Muscle of leg (tissue), 3 donors: ENCODE measurements at regions not wholly inside any gene's neighbourhood (a gene's known extent, or its start where the extent isn't known, plus 50 kb on each side); places are given as distances from the start of the nearest gene placed in this dataset.
A peak's percentile ranks its signal among the peaks of the same experiment; 100 is the strongest.

ENCODE experiments used
- DNase-seq: peaks from one replicate; pipeline ENCODE4 v3.0.0; 2013
- H3K27ac ChIP-seq: one replicate; pipeline ENCODE4 v1.5.1; 2013; ENCODE audit warnings: mild to moderate bottlenecking, low read length, control low read depth
- H3K27me3 ChIP-seq: one replicate; pipeline ENCODE4 v1.6.1; 2013; ENCODE audit warnings: low read length; ENCODE audit not compliant: control insufficient read depth, insufficient read depth
- H3K36me3 ChIP-seq: one replicate; pipeline ENCODE4 v1.6.1; 2013; ENCODE audit warnings: low read length; ENCODE audit not compliant: control insufficient read depth, insufficient read depth
- H3K4me1 ChIP-seq: one replicate; pipeline ENCODE4 v1.6.1; 2013; ENCODE audit warnings: low read length; ENCODE audit not compliant: control insufficient read depth, insufficient read depth
- H3K4me3 ChIP-seq: one replicate; pipeline ENCODE4 v1.5.1; 2013; ENCODE audit warnings: low read length, control low read depth
- H3K9me3 ChIP-seq: replicated peaks from 2 replicates; pipeline ENCODE4 v1.6.1; 2013; ENCODE audit warnings: low read depth, low read length; ENCODE audit not compliant: control insufficient read depth
- WGBS: methylation state at CpG from one replicate; pipeline ENCODE4 v1.1.5; 2013; ENCODE audit warnings: missing lambda C conversion rate; ENCODE audit not compliant: insufficient coverage; 5-methylcytosine and 5-hydroxymethylcytosine counted together

DNA sequence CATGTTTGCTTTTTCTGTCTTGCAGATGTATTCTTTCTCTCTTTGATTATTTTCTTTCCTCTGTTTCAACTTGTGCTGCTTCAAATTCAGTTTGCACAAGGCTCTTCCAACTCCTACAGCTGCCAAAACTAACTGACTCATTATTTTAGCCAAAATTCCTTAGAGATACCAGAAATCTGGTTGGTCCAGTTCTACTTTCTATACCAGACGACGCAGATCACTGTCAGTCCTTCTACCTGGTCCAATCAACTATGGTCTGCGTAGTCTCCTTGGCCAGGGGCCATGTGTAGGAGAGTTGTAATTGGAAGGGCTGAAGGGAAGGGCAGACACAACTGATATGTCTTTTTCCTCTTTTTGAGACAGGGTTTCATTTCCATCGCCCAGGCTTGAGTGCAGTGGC lies 51.9 kb upstream of the JAK2 start:
- 71% methylated on average over 1 of the region's 4 CpGs for WGBS
- no peaks in the 10 kb centered on the region for H3K9me3 ChIP-seq
- H3K4me1 ChIP-seq = no peaks in the 10 kb centered on the region
- no peaks in the 10 kb centered on the region for H3K27me3 ChIP-seq
- H3K27ac ChIP-seq = no peak overlapping the region
- no peaks in the 10 kb centered on the region for H3K36me3 ChIP-seq
- no peak overlapping the region for H3K4me3 ChIP-seq
- peak; percentile 11 for DNase-seq

GRCh38 chr9:4933861-4934260 lies 51.2 kb upstream of the JAK2 start:
- no peak for DNase-seq
- Histone ChIP-seq H3K9me3 (no peaks in the 10 kb centered on the region), H3K27ac (no peak overlapping the region), H3K36me3 (no peaks in the 10 kb centered on the region), H3K4me1 (no peaks in the 10 kb centered on the region), H3K27me3 (no peaks in the 10 kb centered on the region), H3K4me3 (no peak overlapping the region)
- WGBS = 100% methylated on average over 1 of the region's 2 CpGs

GRCh38 chr9:4935001-4935672 lies 49.9 kb upstream of the JAK2 start:
- H3K36me3 ChIP-seq = no peaks in the 10 kb centered on the region
- H3K4me1 ChIP-seq = no peaks in the 10 kb centered on the region
- H3K27me3 ChIP-seq = no peaks in the 10 kb centered on the region
- no peak overlapping the region for H3K27ac ChIP-seq
- DNase-seq = no peak
- no peaks in the 10 kb centered on the region for H3K9me3 ChIP-seq
- no peak overlapping the region for H3K4me3 ChIP-seq
- WGBS = no CpG with 5 or more reads among the region's 4 CpGs
